Cardiac muscle cell (in vitro differentiated cells and primary cell): ENCODE measurements at regions not wholly inside any gene's neighbourhood (a gene's known extent, or its start where the extent isn't known, plus 50 kb on each side); places are given as distances from the start of the nearest gene placed in this dataset.
A peak's percentile ranks its signal among the peaks of the same experiment; 100 is the strongest.

ENCODE experiments used
- DNase-seq, 2 donors: peaks; one replicate each; pipeline versions ENCODE4 v3.0.0 to v3.0.0-alpha.2; 2010 to 2017; ENCODE audit warnings: low read depth in 1 of 2, low spot score in 1 of 2
- H3K27ac ChIP-seq: fragments of 200-600 bp; sonication (generic); 2 replicates; pipeline ENCODE4 v1.5.1; 2016
- H3K27me3 ChIP-seq: fragments of 200-600 bp; sonication (generic); 2 replicates; pipeline ENCODE4 v1.6.0; 2016; ENCODE audit warnings: control low read depth
- H3K36me3 ChIP-seq: fragments of 200-600 bp; sonication (generic); 2 replicates; pipeline ENCODE4 v1.5.1; 2016; ENCODE audit warnings: control low read depth
- H3K4me1 ChIP-seq: fragments of 200-600 bp; sonication (generic); 2 replicates; pipeline ENCODE4 v1.8.1; 2017; ENCODE audit warnings: low read depth, mild to moderate bottlenecking, mixed run types
- H3K4me3 ChIP-seq: fragments of 200-600 bp; sonication (generic); 2 replicates; pipeline ENCODE4 v1.5.1; 2016; ENCODE audit warnings: mild to moderate bottlenecking
- H3K9me3 ChIP-seq: fragments of 200-600 bp; sonication (generic); 2 replicates; pipeline ENCODE4 v1.5.1; 2017; ENCODE audit warnings: low read depth, mild to moderate bottlenecking, control low read depth
- CTCF ChIP-seq: IDR thresholded peaks from 2 replicates; pipeline ENCODE4 v1.5.1; 2012; ENCODE audit warnings: low read depth, mild to moderate bottlenecking, low read length

- Histone ChIP-seq H3K4me1 (no peaks in the 10 kb centered on the region), H3K27me3 (peaks cover 16% of the 10 kb centered on the region), H3K9me3 (no peaks in the 10 kb centered on the region), H3K4me3 (no peak overlapping the region), H3K36me3 (no peaks in the 10 kb centered on the region), H3K27ac (no peak overlapping the region)
- peak in 1 of 2 donors; percentile 9 for DNase-seq
- TF ChIP-seq CTCF = no peak
Observed at GRCh38 chr11:119515771-119516400, 92.9 kb upstream of the THY1 start.

- Histone ChIP-seq H3K36me3 (no peaks in the 10 kb centered on the region), H3K4me1 (no peaks in the 10 kb centered on the region), H3K27ac (no peak overlapping the region), H3K4me3 (no peak overlapping the region), H3K9me3 (no peaks in the 10 kb centered on the region), H3K27me3 (peaks cover 16% of the 10 kb centered on the region)
- no peak for DNase-seq
- TF ChIP-seq CTCF = no peak
Observed at GRCh38 chr11:119513806-119514170, 90.8 kb upstream of the THY1 start.

GRCh38 chr11:119513131-119513805, 90.3 kb upstream of the THY1 start:
- no peaks in the 10 kb centered on the region for H3K36me3 ChIP-seq
- H3K4me1 ChIP-seq = no peaks in the 10 kb centered on the region
- H3K27ac ChIP-seq = no peak overlapping the region
- TF ChIP-seq CTCF = no peak
- no peaks in the 10 kb centered on the region for H3K9me3 ChIP-seq
- DNase-seq = no peak
- peaks cover 16% of the 10 kb centered on the region for H3K27me3 ChIP-seq
- H3K4me3 ChIP-seq = no peak overlapping the region

- DNase-seq = no peak
- H3K4me3 ChIP-seq = no peak overlapping the region
- no peak for TF ChIP-seq CTCF
- H3K9me3 ChIP-seq = no peaks in the 10 kb centered on the region
- H3K27me3 ChIP-seq = peaks cover 16% of the 10 kb centered on the region
- H3K4me1 ChIP-seq = no peaks in the 10 kb centered on the region
- no peak overlapping the region for H3K27ac ChIP-seq
- no peaks in the 10 kb centered on the region for H3K36me3 ChIP-seq
Observed at GRCh38 chr11:119512369-119512768, 89.4 kb upstream of the THY1 start.

GRCh38 chr11:119511614-119512306, 88.8 kb upstream of the THY1 start:
- DNase-seq = no peak
- Histone ChIP-seq H3K36me3 (no peaks in the 10 kb centered on the region), H3K27ac (no peak overlapping the region), H3K4me1 (no peaks in the 10 kb centered on the region), H3K4me3 (no peak overlapping the region), H3K9me3 (no peaks in the 10 kb centered on the region), H3K27me3 (peaks cover 16% of the 10 kb centered on the region)
- TF ChIP-seq CTCF = no peak
